IPS-NIHi7 (cell line): ENCODE measurements at regions not wholly inside any gene's neighbourhood (a gene's known extent, or its start where the extent isn't known, plus 50 kb on each side); places are given as distances from the start of the nearest gene placed in this dataset.
"Not testable (repeated sequence)": the region's sequence is repeated elsewhere in the genome, so short reads cannot be mapped to it uniquely, and the experiment has no call there.

Experiments used
- DNase-seq: peaks from one replicate; pipeline ENCODE4 v3.0.0; 2012; ENCODE audit warnings: mixed read lengths; ENCODE audit errors: extremely low spot score

GRCh38 chr15:25624504-25625177 lies 185.8 kb upstream of the UBE3A start:
- no peak for DNase-seq

- no peak for DNase-seq
Measured at GRCh38 chr15:25623708-25624107, 184.9 kb upstream of the UBE3A start.

GRCh38 chr15:25620466-25620865 lies 181.6 kb upstream of the UBE3A start:
- DNase-seq, result no peak

- DNase-seq, result no peak
Measured at GRCh38 chr15:25619761-25620160, 180.9 kb upstream of the UBE3A start.

GRCh38 chr15:25619076-25619475 lies 180.3 kb upstream of the UBE3A start:
- no peak for DNase-seq

- DNase-seq, result no peak
Measured at GRCh38 chr15:25618161-25618560, 179.3 kb upstream of the UBE3A start.

GRCh38 chr15:25616471-25616870 lies 177.6 kb upstream of the UBE3A start:
- DNase-seq, result no peak

- DNase-seq, result no peak
Measured at GRCh38 chr15:25613134-25613533, 174.3 kb upstream of the UBE3A start.

GRCh38 chr15:25611603-25612002 lies 172.8 kb upstream of the UBE3A start:
- DNase-seq, result no peak

GRCh38 chr15:25609371-25609770 lies 170.5 kb upstream of the UBE3A start:
- no peak for DNase-seq

- DNase-seq, result no peak
Measured at GRCh38 chr15:25608926-25609325, 170.1 kb upstream of the UBE3A start.

GRCh38 chr15:25605151-25605550 lies 166.3 kb upstream of the UBE3A start:
- DNase-seq, result no peak

- no peak for DNase-seq
Measured at GRCh38 chr15:25600751-25601150, 161.9 kb upstream of the UBE3A start.

GRCh38 chr15:25597571-25597970 lies 158.7 kb upstream of the UBE3A start:
- DNase-seq, result no peak

GRCh38 chr15:25596644-25597562 lies 158.1 kb upstream of the UBE3A start:
- DNase-seq, result no peak

- DNase-seq, result no peak
Measured at GRCh38 chr15:25587616-25588340, 149.0 kb upstream of the UBE3A start.

- no peak for DNase-seq
Measured at GRCh38 chr15:25582886-25583285, 144.1 kb upstream of the UBE3A start.

- no peak for DNase-seq
Measured at GRCh38 chr15:25579127-25579526, 140.3 kb upstream of the UBE3A start.

GRCh38 chr15:25572191-25572590 lies 133.4 kb upstream of the UBE3A start:
- DNase-seq, result no peak

GRCh38 chr15:25568751-25569150 lies 129.9 kb upstream of the UBE3A start:
- DNase-seq, result no peak

- DNase-seq, result not testable (repeated sequence)
Measured at GRCh38 chr15:25566545-25566944, 127.7 kb upstream of the UBE3A start.

- DNase-seq, result no peak
Measured at GRCh38 chr15:25565470-25566264, 126.8 kb upstream of the UBE3A start.
